DND-41 (cell line): ENCODE measurements at regions not wholly inside any gene's neighbourhood (a gene's known extent, or its start where the extent isn't known, plus 50 kb on each side); places are given as distances from the start of the nearest gene placed in this dataset.

Experiments used
- ATAC-seq: fragments of 200-7000 bp; cut with Tn5 transposase; 3 replicates; pipeline ENCODE4 v1.9.1; 2021; ENCODE audit warnings: low read depth; ENCODE audit not compliant: insufficient read depth
- DNase-seq: peaks from one replicate; pipeline ENCODE4 v3.0.0-alpha.2; 2020
- H2AFZ ChIP-seq: 2 replicates; pipeline ENCODE4 v1.6.0; 2012; ENCODE audit warnings: low read depth, low read length
- H3K27ac ChIP-seq: 2 replicates; pipeline ENCODE4 v1.5.1; 2012; ENCODE audit warnings: low read length, inconsistent platforms
- H3K27me3 ChIP-seq: fragments of 200-600 bp; sonication (generic); 2 replicates; pipeline ENCODE4 v1.6.0; 2012; ENCODE audit warnings: low read length, mild to moderate bottlenecking, inconsistent platforms; ENCODE audit not compliant: insufficient read depth, poor library complexity
- H3K36me3 ChIP-seq: 2 replicates; pipeline ENCODE4 v1.5.1; 2012; ENCODE audit warnings: low read length, inconsistent platforms; ENCODE audit not compliant: insufficient read depth
- H3K4me1 ChIP-seq: 2 replicates; pipeline ENCODE4 v1.5.1; 2012; ENCODE audit warnings: mild to moderate bottlenecking, low read length; ENCODE audit not compliant: insufficient read depth
- H3K4me2 ChIP-seq: 2 replicates; pipeline ENCODE4 v1.6.0; 2012; ENCODE audit warnings: mild to moderate bottlenecking, moderate library complexity, low read length, inconsistent platforms; ENCODE audit not compliant: insufficient read depth
- H3K4me3 ChIP-seq, 2 experiments: fragments of 200-600 bp in 1 of 2; shearing (Covaris generic) in 1 of 2; 2 replicates each; pipeline ENCODE4 v1.5.1; 2012 to 2016; ENCODE audit warnings: inconsistent platforms in 2 of 2, low read length in 2 of 2, mild to moderate bottlenecking in 2 of 2, low read depth in 1 of 2, moderate library complexity in 1 of 2
- H3K79me2 ChIP-seq: 2 replicates; pipeline ENCODE4 v1.6.0; 2012; ENCODE audit warnings: low read length, inconsistent platforms; ENCODE audit not compliant: insufficient read depth
- H3K9ac ChIP-seq: 2 replicates; pipeline ENCODE4 v1.6.0; 2012; ENCODE audit warnings: low read depth, mild to moderate bottlenecking, inconsistent platforms, low read length, moderate library complexity
- H3K9me3 ChIP-seq: 2 replicates; pipeline ENCODE4 v1.5.1; 2012; ENCODE audit warnings: low read length, moderate library complexity, mild to moderate bottlenecking, inconsistent platforms; ENCODE audit not compliant: insufficient read depth, severe bottlenecking
- H4K20me1 ChIP-seq: 2 replicates; pipeline ENCODE4 v1.6.0; 2012; ENCODE audit warnings: low read length; ENCODE audit not compliant: insufficient read depth
- EZH2 ChIP-seq: IDR thresholded peaks from 3 replicates; pipeline ENCODE4 v1.6.1; 2012; ENCODE audit warnings: borderline replicate concordance, low read depth, mild to moderate bottlenecking, moderate library complexity, low read length, inconsistent platforms; ENCODE audit not compliant: severe bottlenecking
- TF ChIP-seq, protein P1 (sequence below): IDR thresholded peaks from 2 replicates; pipeline ENCODE4 v1.5.1; 2012; ENCODE audit warnings: borderline replicate concordance, low read length, moderate library complexity, mild to moderate bottlenecking; ENCODE audit not compliant: poor library complexity, severe bottlenecking; ENCODE audit errors: extremely low read depth

DNA sequence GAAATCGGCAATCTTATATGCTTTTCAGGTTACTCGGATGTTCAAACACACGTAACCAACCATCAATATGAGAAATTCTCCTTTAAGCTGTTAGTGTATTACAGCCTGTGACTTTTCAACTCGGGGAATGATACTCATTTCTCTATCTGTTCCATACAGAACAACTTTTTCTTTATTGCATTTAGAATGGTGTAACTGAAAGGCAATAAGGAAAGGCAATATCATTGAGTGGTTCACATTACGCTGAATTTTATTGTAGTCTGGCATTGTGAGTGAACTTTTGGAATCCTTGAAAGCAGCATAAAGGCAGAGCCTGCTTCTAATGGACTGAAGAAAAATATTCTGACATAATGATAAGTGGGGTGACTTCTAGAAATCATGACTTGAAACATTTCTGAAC is 54.4 kb upstream of the MEF2C start:
- ATAC-seq, result no peak
- no peak for DNase-seq
- H3K27ac ChIP-seq, result no peak overlapping the region
- H3K27me3 ChIP-seq, result no peaks in the 10 kb centered on the region
- H3K4me3 ChIP-seq, result no peak overlapping the region
- H3K9me3 ChIP-seq, result no peaks in the 10 kb centered on the region
- no peak overlapping the region for H2AFZ ChIP-seq
- no peaks in the 10 kb centered on the region for H3K4me1 ChIP-seq
- H3K36me3 ChIP-seq, result no peaks in the 10 kb centered on the region
- no peaks in the 10 kb centered on the region for H3K79me2 ChIP-seq
- TF ChIP-seq, protein P1, sequence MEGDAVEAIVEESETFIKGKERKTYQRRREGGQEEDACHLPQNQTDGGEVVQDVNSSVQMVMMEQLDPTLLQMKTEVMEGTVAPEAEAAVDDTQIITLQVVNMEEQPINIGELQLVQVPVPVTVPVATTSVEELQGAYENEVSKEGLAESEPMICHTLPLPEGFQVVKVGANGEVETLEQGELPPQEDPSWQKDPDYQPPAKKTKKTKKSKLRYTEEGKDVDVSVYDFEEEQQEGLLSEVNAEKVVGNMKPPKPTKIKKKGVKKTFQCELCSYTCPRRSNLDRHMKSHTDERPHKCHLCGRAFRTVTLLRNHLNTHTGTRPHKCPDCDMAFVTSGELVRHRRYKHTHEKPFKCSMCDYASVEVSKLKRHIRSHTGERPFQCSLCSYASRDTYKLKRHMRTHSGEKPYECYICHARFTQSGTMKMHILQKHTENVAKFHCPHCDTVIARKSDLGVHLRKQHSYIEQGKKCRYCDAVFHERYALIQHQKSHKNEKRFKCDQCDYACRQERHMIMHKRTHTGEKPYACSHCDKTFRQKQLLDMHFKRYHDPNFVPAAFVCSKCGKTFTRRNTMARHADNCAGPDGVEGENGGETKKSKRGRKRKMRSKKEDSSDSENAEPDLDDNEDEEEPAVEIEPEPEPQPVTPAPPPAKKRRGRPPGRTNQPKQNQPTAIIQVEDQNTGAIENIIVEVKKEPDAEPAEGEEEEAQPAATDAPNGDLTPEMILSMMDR, result no peak
- TF ChIP-seq EZH2, result no peak
- no peak overlapping the region for H3K9ac ChIP-seq
- no peak overlapping the region for H3K4me2 ChIP-seq
- no peaks in the 10 kb centered on the region for H4K20me1 ChIP-seq

DNA sequence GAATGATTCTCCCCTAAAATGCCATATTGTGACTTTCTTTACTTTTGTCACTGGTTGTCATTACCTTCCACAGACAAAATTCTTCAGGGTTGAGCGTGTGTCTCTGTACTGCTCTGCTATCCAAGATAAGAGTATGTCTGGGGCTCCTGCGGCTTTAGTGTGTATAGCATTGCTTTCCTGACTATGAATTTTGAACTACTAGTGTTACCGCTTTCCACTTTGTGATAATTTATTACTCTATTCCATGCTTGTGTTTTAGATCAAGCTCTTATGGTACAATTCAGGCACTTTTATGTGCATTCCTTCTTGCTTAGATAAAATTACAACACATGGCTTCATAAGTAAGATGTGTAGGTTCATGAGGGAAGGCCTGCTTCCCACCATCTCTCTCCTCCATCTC is 51.5 kb upstream of the MEF2C start:
- Histone ChIP-seq H3K36me3 (no peaks in the 10 kb centered on the region), H3K4me1 (no peaks in the 10 kb centered on the region), H3K4me2 (no peak overlapping the region), H2AFZ (no peak overlapping the region), H3K9ac (no peak overlapping the region), H3K79me2 (no peaks in the 10 kb centered on the region), H3K27ac (no peak overlapping the region), H4K20me1 (no peaks in the 10 kb centered on the region), H3K27me3 (no peaks in the 10 kb centered on the region), H3K9me3 (no peaks in the 10 kb centered on the region), H3K4me3 (no peak overlapping the region)
- TF ChIP-seq EZH2, result no peak
- TF ChIP-seq, protein P1, result no peak
- no peak for ATAC-seq
- no peak for DNase-seq
